ENCODE measurements at regions not wholly inside any gene's neighbourhood (a gene's known extent, or its start where the extent isn't known, plus 50 kb on each side); places are given as distances from the start of the nearest gene placed in this dataset.

DNA sequence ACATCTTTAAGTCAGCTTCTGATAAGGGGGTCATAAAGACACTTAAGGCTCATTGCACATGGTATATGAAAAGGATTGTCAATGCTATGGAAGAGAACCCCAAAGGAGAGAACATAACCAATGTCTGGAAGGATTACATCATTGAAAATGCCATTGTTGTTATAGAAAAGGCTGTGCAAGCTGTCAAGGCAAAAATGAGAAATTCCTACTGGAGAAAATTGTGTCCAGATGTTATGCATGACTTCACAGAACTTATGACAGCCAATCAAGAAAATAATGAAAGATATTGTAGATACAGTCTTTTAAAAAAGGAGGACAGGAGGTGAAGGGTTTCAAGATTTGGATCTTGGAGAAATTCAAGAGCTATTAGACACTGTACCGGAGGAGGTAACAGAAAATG, 96.3 kb upstream of the MBNL1 start:
- 74% methylated on average over 1 of the region's 1 CpG for WGBS
- TF ChIP-seq POLR2A (IDR thresholded peaks at IDR 0.05) (no peak), POLR2AphosphoS5 (IDR thresholded peaks at IDR 0.05) (no peak)
- TF ChIP-seq, protein P1, sequence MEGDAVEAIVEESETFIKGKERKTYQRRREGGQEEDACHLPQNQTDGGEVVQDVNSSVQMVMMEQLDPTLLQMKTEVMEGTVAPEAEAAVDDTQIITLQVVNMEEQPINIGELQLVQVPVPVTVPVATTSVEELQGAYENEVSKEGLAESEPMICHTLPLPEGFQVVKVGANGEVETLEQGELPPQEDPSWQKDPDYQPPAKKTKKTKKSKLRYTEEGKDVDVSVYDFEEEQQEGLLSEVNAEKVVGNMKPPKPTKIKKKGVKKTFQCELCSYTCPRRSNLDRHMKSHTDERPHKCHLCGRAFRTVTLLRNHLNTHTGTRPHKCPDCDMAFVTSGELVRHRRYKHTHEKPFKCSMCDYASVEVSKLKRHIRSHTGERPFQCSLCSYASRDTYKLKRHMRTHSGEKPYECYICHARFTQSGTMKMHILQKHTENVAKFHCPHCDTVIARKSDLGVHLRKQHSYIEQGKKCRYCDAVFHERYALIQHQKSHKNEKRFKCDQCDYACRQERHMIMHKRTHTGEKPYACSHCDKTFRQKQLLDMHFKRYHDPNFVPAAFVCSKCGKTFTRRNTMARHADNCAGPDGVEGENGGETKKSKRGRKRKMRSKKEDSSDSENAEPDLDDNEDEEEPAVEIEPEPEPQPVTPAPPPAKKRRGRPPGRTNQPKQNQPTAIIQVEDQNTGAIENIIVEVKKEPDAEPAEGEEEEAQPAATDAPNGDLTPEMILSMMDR (IDR thresholded peaks at IDR 0.05), result no peak
- DNase-seq (ENCODE audit: low spot score), result no peak
- Histone ChIP-seq H3K27ac (no peak overlapping the region), H3K27me3 (replicated peaks; ENCODE audit: insufficient read depth) (no peaks in the 10 kb centered on the region), H3K36me3 (no peaks in the 10 kb centered on the region), H3K9me3 (no peaks in the 10 kb centered on the region), H3K4me3 (no peak overlapping the region), H3K4me1 (replicated peaks) (no peaks in the 10 kb centered on the region)
- intact Hi-C loops (cut with DNase I), result no loop called here

DNA sequence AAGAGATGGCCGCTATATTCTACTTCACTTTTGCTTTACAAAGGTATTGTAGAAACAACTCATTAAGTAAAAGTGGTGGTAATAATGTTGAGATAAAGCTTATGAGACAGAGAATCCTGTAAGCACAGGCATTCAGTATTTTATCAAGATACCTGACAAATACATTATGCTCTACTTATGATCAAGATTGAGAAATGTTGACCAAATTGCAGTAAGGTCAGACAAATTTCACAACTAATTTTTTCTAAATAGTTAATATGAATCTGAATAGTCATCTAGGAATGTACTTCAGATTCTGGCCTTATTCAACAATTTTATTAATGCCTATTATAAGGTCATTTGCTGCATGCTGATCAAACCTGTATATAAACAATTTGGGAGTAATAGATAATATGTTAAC, 95.1 kb upstream of the MBNL1 start:
- no peaks in the 10 kb centered on the region for H3K9me3 ChIP-seq
- DNase-seq (ENCODE audit: low spot score), result no peak
- WGBS, result 97% methylated on average over 1 of the region's 1 CpG
- no peak overlapping the region for H3K4me3 ChIP-seq
- no peak overlapping the region for H3K27ac ChIP-seq
- H3K4me1 ChIP-seq (replicated peaks), result no peaks in the 10 kb centered on the region
- no peaks in the 10 kb centered on the region for H3K27me3 ChIP-seq (replicated peaks; ENCODE audit: insufficient read depth)
- no peaks in the 10 kb centered on the region for H3K36me3 ChIP-seq
- TF ChIP-seq, protein P1 (IDR thresholded peaks at IDR 0.05), result no peak
- no peak for TF ChIP-seq POLR2A (IDR thresholded peaks at IDR 0.05)
- no peak for TF ChIP-seq POLR2AphosphoS5 (IDR thresholded peaks at IDR 0.05)
- intact Hi-C loops (cut with DNase I), result no loop called here

DNA sequence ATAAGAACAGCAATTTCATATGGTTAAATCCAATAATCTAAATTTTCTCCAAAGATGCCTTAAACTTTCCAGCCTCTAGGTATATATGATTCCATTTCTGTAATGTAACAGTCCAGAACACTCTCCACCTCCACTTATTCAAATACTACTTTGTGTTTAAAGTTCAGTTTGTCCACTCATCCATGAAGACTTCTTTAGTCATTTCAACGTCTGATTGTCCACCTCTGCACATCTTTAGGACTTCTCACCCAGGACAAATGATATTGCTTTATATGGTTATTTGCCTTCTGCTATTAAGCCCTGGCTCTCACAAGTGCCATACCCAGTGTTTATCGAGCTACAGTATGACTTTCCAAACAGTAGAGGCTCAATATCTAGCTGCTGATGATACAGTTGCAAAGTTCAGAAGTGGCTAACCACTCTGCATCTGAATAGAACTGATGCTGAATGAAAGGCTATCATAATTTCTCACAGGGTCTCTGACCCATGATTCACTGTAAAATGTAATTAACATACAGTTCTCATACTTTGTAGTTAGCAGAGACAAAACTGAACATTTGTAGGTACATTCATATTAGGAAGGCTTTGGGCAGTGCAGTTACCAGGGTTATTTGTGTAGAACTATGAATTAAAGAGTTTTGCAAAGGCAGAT, 93.7 kb upstream of the MBNL1 start:
- intact Hi-C loops (cut with DNase I), result no loop called here

DNA sequence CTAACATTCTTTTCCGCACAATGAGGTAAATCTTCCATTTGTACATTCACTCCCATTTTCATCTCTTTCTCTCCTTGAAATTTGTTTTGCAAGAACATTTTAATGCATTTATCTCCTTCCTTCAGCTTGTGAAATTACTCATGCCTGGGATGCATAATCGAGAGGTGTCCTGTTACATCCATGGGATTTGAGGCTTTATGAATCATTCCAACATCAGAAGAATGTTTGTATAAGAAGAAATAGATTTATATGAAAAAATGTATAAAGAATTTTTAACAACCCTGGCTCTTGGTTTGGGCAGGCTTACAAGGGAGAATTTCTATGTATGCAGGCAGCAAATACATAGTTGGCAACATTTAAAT, 93.2 kb upstream of the MBNL1 start:
- intact Hi-C loops (cut with DNase I), result no loop called here
- H3K36me3 ChIP-seq, result no peaks in the 10 kb centered on the region
- no peak overlapping the region for H3K4me3 ChIP-seq
- 55% methylated on average over 2 of the region's 2 CpGs for WGBS
- TF ChIP-seq POLR2A (IDR thresholded peaks at IDR 0.05) (no peak), POLR2AphosphoS5 (IDR thresholded peaks at IDR 0.05) (no peak)
- TF ChIP-seq, protein P1 (IDR thresholded peaks at IDR 0.05), result no peak
- H3K27me3 ChIP-seq (replicated peaks; ENCODE audit: insufficient read depth), result no peaks in the 10 kb centered on the region
- no peaks in the 10 kb centered on the region for H3K4me1 ChIP-seq (replicated peaks)
- no peak overlapping the region for H3K27ac ChIP-seq
- no peaks in the 10 kb centered on the region for H3K9me3 ChIP-seq
- DNase-seq (ENCODE audit: low spot score), result no peak

More for the DNA sequence above, 93.7 kb upstream of the MBNL1 start:
- Histone ChIP-seq H3K36me3 (no peaks in the 10 kb centered on the region), H3K27ac (no peak overlapping the region), H3K9me3 (no peaks in the 10 kb centered on the region), H3K27me3 (replicated peaks; ENCODE audit: insufficient read depth) (no peaks in the 10 kb centered on the region), H3K4me1 (replicated peaks) (no peaks in the 10 kb centered on the region), H3K4me3 (no peak overlapping the region)
- no peak for DNase-seq (ENCODE audit: low spot score)
- WGBS, result 83% methylated on average over 2 of the region's 2 CpGs
- TF ChIP-seq POLR2AphosphoS5 (IDR thresholded peaks at IDR 0.05) (no peak), POLR2A (IDR thresholded peaks at IDR 0.05) (no peak)
- TF ChIP-seq, protein P1 (IDR thresholded peaks at IDR 0.05), result no peak

DNA sequence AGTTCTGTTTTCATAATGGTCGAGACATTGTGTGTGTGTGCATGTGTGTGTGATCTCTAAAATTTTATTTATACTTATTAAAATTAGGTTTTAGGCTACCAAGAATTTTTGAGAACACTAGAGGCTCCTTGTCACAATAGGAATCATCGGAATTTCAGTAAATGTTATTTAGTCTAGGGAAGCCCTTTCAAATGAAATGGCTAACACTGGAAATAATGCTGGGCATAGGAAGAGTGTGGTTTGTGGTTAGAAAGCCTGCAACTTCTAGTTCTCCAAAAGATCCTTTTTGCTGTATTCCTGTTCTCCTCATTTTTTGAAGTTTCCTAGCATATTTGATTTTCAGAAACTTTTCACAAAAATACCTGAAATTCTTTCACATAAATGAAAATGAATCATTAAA, 92.5 kb upstream of the MBNL1 start:
- no peak for TF ChIP-seq POLR2AphosphoS5 (IDR thresholded peaks at IDR 0.05)
- intact Hi-C loops (cut with DNase I), result no loop called here

More for the DNA sequence above, 92.5 kb upstream of the MBNL1 start:
- no peaks in the 10 kb centered on the region for H3K4me1 ChIP-seq (replicated peaks)
- no peaks in the 10 kb centered on the region for H3K27me3 ChIP-seq (replicated peaks; ENCODE audit: insufficient read depth)
- no peak overlapping the region for H3K4me3 ChIP-seq
- WGBS, result 77% methylated on average over 2 of the region's 2 CpGs
- no peak for DNase-seq (ENCODE audit: low spot score)
- H3K36me3 ChIP-seq, result no peaks in the 10 kb centered on the region
- H3K27ac ChIP-seq, result no peak overlapping the region
- no peaks in the 10 kb centered on the region for H3K9me3 ChIP-seq

Data from prostate gland (tissue), 2 donors.